PC-9 (cell line): ENCODE measurements at regions not wholly inside any gene's neighbourhood (a gene's known extent, or its start where the extent isn't known, plus 50 kb on each side); places are given as distances from the start of the nearest gene placed in this dataset.

ENCODE experiments used
- EZH2 ChIP-seq: fragments of 200-600 bp; sonication (generic); IDR thresholded peaks from 2 replicates; pipeline ENCODE4 v1.8.0; 2017; ENCODE audit warnings: antibody characterized with exemption, low read depth
- TF ChIP-seq, protein P1 (sequence below): fragments of 200-600 bp; sonication (generic); conservative IDR thresholded peaks from 2 replicates; pipeline ENCODE4 v1.6.1; 2017; ENCODE audit warnings: mixed run types, antibody characterized with exemption, mild to moderate bottlenecking, moderate library complexity

GRCh38 chr5:4384649-4385048 lies 755.5 kb upstream of the ADAMTS16 start:
- TF ChIP-seq, protein P1, sequence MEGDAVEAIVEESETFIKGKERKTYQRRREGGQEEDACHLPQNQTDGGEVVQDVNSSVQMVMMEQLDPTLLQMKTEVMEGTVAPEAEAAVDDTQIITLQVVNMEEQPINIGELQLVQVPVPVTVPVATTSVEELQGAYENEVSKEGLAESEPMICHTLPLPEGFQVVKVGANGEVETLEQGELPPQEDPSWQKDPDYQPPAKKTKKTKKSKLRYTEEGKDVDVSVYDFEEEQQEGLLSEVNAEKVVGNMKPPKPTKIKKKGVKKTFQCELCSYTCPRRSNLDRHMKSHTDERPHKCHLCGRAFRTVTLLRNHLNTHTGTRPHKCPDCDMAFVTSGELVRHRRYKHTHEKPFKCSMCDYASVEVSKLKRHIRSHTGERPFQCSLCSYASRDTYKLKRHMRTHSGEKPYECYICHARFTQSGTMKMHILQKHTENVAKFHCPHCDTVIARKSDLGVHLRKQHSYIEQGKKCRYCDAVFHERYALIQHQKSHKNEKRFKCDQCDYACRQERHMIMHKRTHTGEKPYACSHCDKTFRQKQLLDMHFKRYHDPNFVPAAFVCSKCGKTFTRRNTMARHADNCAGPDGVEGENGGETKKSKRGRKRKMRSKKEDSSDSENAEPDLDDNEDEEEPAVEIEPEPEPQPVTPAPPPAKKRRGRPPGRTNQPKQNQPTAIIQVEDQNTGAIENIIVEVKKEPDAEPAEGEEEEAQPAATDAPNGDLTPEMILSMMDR: no peak
- TF ChIP-seq EZH2: no peak
